ENCODE measurements at regions not wholly inside any gene's neighbourhood (a gene's known extent, or its start where the extent isn't known, plus 50 kb on each side); places are given as distances from the start of the nearest gene placed in this dataset.
"Not testable (repeated sequence)": the region's sequence is repeated elsewhere in the genome, so short reads cannot be mapped to it uniquely, and the experiment has no call there.

GRCh38 chr15:81897057-81897677 is 148.7 kb downstream of the MEX3B start:
- DNase-seq: no peak

DNA sequence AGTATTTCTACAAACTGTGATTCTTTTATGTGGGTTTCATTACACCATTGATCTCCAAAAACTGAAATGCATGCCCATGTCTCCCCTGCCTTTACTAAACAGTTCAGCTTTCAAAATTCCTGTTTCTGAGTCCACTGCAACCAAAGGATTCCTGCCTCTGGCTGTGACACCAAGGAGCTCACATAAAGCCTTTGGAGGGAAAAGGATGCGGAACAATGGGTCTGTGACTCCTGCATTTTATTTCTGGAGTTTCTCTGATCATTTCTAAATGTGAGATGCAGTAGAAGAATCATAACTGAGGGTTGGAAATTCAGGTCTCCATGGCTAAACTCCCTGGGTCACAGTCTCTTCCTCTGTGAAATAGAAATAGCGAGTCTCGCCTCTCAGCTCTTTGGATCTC is 149.5 kb downstream of the MEX3B start:
- no peak for DNase-seq

- no peak for DNase-seq
Measured at GRCh38 chr15:81895723-81896122, 150.1 kb downstream of the MEX3B start.

DNA sequence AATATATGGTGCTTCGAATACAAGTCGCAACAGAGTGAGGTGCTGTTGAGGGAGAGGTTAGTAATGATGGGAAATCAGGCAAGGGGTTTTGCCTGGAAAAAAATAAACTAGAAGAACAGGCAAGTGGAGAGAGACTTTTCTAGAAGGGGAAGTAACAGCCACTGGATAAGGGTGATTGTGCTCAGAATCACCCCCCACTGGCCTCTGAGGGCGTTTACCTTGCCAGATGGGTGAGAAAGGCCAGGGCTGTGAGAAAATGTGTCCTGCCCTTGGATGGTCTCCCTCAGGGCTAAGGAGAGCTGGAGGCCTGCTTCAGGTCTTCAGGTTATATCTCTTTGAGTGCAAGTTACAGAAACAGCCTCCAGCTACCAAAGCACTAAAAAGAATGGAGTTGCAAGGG is 151.8 kb downstream of the MEX3B start:
- no peak for DNase-seq

GRCh38 chr15:81893182-81893835 is 152.5 kb downstream of the MEX3B start:
- no peak for DNase-seq

GRCh38 chr15:81890496-81890895 is 155.3 kb downstream of the MEX3B start:
- DNase-seq: no peak

GRCh38 chr15:81889485-81889881 is 156.3 kb downstream of the MEX3B start:
- DNase-seq: no peak

DNA sequence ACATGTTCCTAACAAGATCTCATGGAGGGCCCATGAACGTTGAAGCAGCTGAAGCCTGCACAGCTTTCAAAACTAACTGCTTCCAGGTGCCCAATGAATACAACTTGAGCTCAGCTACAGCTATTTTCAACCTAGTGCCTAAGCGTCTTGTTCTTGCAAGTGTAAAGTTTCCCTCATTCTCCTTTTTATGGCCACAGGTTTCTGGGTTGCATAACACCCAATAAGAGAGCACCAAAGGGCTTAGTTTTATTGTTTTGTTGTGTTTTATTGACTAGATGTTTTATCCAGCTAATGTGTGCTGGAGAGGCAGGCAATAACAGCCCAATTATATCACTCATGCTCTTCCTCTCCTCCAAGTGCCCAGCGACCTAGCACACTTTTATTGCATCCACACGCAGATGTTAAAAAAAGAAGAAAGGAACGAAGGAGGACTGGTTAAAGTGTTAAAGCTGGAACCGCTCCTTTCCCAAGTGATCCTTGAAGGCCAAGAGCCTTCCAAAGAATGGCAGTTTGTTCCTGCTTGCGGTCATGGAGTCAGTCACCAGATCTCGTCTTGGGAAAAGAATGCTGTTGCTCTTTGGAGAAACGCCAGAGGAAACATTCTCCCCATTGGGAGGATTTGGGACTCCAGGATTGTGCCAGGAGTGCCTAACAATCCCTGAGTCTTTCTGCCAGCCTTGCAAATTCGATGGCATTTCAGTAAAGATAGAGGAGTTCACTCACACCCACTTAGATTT is 156.9 kb downstream of the MEX3B start:
- DNase-seq: no peak

GRCh38 chr15:81887912-81888311 is 157.9 kb downstream of the MEX3B start:
- no peak for DNase-seq

- DNase-seq: not testable (repeated sequence)
Measured at GRCh38 chr15:81887188-81887587, 158.6 kb downstream of the MEX3B start.

DNA sequence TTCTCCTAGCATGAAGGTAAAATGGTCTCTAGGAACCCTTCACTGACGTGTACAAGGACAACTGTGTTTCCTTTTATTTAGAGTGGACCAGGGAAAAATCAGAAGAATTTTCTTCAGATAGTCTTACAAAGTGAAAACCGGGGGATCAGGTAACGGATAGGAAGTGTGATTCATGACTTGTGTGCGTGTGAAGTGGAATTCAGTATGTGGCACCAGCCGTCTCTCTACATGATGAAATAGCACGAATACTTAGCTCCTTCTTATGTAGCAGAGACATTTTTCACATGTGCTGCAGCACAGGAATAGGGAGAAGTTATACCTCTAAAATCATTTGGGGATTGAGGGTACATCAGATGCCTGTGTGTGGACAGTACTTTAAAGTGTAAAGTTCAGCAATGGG is 159.2 kb downstream of the MEX3B start:
- no peak for DNase-seq

DNA sequence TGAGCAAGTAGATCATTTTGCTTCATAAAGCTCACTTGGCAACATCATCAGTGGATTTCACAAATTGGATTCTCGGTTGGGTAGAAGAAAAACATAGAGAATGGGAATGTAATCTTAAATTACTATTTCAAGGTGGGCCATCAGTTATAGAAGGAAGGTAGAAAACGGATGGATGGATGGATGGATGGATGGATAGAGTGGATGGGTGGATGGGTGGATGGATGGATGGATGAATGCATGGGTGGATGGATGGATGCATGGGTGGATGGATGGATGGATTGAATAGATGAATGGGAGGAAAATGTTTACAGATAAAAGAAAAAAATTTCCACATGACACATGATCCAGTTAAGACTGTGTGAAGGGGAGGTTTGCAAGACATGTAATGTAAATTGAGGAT is 159.7 kb downstream of the MEX3B start:
- no peak for DNase-seq

- no peak for DNase-seq
Measured at GRCh38 chr15:81885135-81885534, 160.7 kb downstream of the MEX3B start.

DNA sequence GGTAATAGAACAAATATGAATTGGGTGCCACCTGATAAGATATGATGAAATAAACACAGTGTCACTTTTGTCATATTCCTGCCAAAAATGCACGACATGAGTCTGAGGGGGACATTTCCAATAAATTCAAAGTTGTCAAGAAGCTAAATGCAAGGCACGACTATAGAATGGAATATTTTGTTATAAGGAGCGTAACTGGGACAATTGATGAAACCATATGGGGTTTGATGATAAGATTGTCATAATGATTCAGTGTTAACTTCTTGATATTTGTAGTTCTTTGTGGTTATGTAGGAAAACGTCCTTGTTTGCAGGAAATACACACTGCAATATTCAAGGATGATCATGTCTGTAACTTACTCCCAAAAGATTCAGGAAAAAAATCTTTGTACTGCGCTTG is 163.3 kb downstream of the MEX3B start:
- DNase-seq: no peak

GRCh38 chr15:81880833-81881232 is 165.0 kb downstream of the MEX3B start:
- no peak for DNase-seq

- no peak for DNase-seq
Measured at GRCh38 chr15:81880314-81880713, 165.5 kb downstream of the MEX3B start.

GRCh38 chr15:81875717-81876116 is 170.1 kb downstream of the MEX3B start:
- not testable (repeated sequence) for DNase-seq

- DNase-seq: not testable (repeated sequence)
Measured at GRCh38 chr15:81870746-81871106, 175.1 kb downstream of the MEX3B start.

GRCh38 chr15:81870062-81870745 is 175.6 kb downstream of the MEX3B start:
- DNase-seq: not testable (repeated sequence)

DNA sequence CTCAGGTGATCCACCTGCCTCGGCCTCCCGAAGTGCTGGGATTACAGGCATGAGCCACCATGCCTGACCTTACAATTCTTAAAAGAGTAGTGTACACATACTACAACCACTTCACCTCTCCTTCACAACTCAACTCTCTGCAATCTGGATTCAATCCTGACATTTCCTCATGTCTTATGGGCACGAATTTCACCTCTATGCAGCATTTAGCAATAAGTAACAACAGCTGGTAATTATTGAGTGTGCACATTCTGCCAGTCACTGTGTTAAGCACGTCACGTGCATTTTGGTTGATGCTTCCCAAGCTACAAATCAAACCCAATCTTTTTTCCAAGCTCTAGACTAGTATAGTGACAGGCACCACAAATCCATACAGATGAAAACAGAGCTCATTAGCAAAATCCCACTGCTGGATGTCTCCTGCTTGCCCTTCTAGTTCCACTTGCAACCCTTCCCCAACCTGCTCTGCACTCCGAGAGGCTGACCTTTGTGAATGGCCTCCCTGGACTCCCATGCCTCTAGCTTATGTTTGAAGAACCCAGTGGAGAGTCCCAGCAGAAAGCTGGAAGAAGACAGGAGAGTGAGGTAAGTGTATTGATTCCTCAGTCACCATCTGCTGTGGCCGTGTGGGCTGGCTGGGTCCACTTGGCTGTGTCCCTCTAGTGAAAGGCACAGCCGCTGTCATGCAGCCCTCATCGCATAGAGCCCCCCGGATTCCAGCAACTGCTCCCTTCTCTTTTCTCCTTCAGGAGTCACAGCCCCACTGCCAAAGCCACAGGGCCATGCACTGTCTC is 176.5 kb downstream of the MEX3B start:
- no peak for DNase-seq

- no peak for DNase-seq
Measured at GRCh38 chr15:81865850-81866537, 179.8 kb downstream of the MEX3B start.

DNA sequence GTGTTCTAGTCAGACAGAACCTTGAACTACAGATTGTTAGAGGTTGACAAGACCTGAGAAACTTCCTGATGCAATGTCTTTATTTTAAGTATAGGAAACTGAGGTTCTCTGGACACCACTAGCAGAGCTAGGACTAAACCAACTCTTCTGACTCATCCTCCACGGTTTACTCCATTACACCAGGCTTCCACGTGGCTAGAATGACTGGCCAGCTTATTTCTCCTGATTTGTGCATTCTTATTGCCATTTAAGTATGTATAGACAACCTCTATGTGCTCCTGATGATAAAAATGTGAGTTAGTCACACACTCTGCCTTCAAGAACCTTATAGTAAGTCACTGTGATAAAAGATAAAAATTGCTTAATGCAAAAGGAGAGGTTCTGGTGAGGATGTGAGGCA is 182.7 kb downstream of the MEX3B start:
- DNase-seq: no peak
